Natural killer cell (primary cell): ENCODE measurements at regions not wholly inside any gene's neighbourhood (a gene's known extent, or its start where the extent isn't known, plus 50 kb on each side); places are given as distances from the start of the nearest gene placed in this dataset.

ENCODE experiments used
- ATAC-seq, 3 donors: fragments of 150-1000 bp in 2 of 3; fragments of 200-7000 bp in 1 of 3; cut with Tn5 transposase; 1 replicate in 1 of 3; 2 replicates in 2 of 3; pipeline ENCODE4 v1.10.0; 2021; ENCODE audit warnings: mild to moderate bottlenecking in 2 of 3, moderate library complexity in 2 of 3
- DNase-seq, 2 donors: peaks; one replicate each; pipeline versions ENCODE4 v3.0.0 to v3.0.0-alpha.2; 2013 to 2021; ENCODE audit warnings: mixed read lengths in 1 of 2
- H3K27ac ChIP-seq: one replicate; pipeline ENCODE4 v1.5.1; 2013; ENCODE audit warnings: mild to moderate bottlenecking, low read length
- H3K27me3 ChIP-seq: one replicate; pipeline ENCODE4 v1.6.1; 2013; ENCODE audit warnings: low read length; ENCODE audit not compliant: control insufficient read depth, insufficient read depth
- H3K36me3 ChIP-seq: one replicate; pipeline ENCODE4 v1.6.1; 2013; ENCODE audit warnings: low read length; ENCODE audit not compliant: control insufficient read depth, insufficient read depth
- H3K4me1 ChIP-seq: one replicate; pipeline ENCODE4 v1.6.1; 2013; ENCODE audit warnings: low read length; ENCODE audit not compliant: control insufficient read depth, insufficient read depth
- H3K4me3 ChIP-seq: one replicate; pipeline ENCODE4 v1.5.1; 2013; ENCODE audit warnings: low read length
- H3K9me3 ChIP-seq: one replicate; pipeline ENCODE4 v1.6.1; 2013; ENCODE audit warnings: low read length; ENCODE audit not compliant: control insufficient read depth, insufficient read depth
- H3K27ac Mint-ChIP-seq, 2 donors: one replicate each; pipeline ENCODE4 v1.8.0; 2022; ENCODE audit warnings: mild to moderate bottlenecking in 2 of 2, mixed read lengths in 2 of 2, moderate library complexity in 1 of 2
- H3K27me3 Mint-ChIP-seq, 2 donors: one replicate each; pipeline ENCODE4 v1.8.0; 2022; ENCODE audit warnings: low read depth in 2 of 2, mixed read lengths in 2 of 2
- H3K36me3 Mint-ChIP-seq: one replicate; pipeline ENCODE4 v1.8.0; 2022; ENCODE audit warnings: mixed read lengths
- H3K4me1 Mint-ChIP-seq, 2 donors: one replicate each; pipeline ENCODE4 v1.8.0; 2022; ENCODE audit warnings: mixed read lengths in 2 of 2
- H3K4me3 Mint-ChIP-seq: one replicate; pipeline ENCODE4 v1.8.0; 2022; ENCODE audit warnings: mild to moderate bottlenecking, moderate library complexity, mixed read lengths
- H3K9me3 Mint-ChIP-seq, 2 donors: one replicate each; pipeline ENCODE4 v1.8.0; 2022; ENCODE audit warnings: mixed read lengths in 2 of 2
- WGBS: methylation state at CpG from one replicate; pipeline ENCODE4 v1.1.7; 2013; ENCODE audit warnings: missing lambda C conversion rate; ENCODE audit not compliant: insufficient coverage; 5-methylcytosine and 5-hydroxymethylcytosine counted together
- intact Hi-C: fragments of 100-400 bp; cut with micrococcal nuclease; formaldehyde crosslinking; loops from one replicate; pipeline ENCODE4 v1.14.2; 2022
- TF ChIP-seq, protein P1 (sequence below): fragments of 200-600 bp; IDR thresholded peaks from one replicate; pipeline ENCODE4 v1.8.0; 2022; ENCODE audit warnings: antibody characterized with exemption

DNA sequence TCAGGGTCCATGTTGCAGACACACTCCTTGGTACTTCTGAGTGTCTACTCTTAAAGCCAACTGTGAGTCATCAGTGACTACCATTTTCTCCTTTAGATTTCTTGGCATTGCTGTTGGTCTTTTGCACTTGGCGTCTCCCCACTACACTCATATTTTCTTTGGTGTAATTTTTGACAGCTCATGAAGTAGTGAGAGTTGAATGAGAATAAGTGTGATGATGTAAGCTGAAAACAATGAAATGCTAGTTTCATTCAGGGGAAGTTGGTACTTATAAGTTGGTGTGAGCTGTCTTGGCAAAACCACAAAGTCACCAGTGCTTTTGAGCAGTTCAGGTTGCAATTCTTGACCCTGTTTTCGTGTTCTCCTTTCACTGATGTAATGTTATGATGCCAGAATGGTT, 142.9 kb upstream of the ARX start:
- no peaks in the 10 kb centered on the region for H3K27me3 ChIP-seq
- Mint-ChIP-seq H3K4me1 (no peaks in the 10 kb centered on the region), H3K27me3 (peaks cover 2 to 47% of the 10 kb centered on the region in 2 donors), H3K9me3 (no peaks in the 10 kb centered on the region), H3K36me3 (no peaks in the 10 kb centered on the region), H3K4me3 (no peak overlapping the region), H3K27ac (no peak overlapping the region)
- H3K27ac ChIP-seq, result no peak overlapping the region
- H3K4me1 ChIP-seq, result no peaks in the 10 kb centered on the region
- ATAC-seq (no peak), DNase-seq (no peak)
- 0% methylated on average over 1 of the region's 2 CpGs for WGBS
- no peak overlapping the region for H3K4me3 ChIP-seq
- intact Hi-C loops, result no loop called here
- no peaks in the 10 kb centered on the region for H3K36me3 ChIP-seq
- H3K9me3 ChIP-seq, result no peaks in the 10 kb centered on the region
- TF ChIP-seq, protein P1, sequence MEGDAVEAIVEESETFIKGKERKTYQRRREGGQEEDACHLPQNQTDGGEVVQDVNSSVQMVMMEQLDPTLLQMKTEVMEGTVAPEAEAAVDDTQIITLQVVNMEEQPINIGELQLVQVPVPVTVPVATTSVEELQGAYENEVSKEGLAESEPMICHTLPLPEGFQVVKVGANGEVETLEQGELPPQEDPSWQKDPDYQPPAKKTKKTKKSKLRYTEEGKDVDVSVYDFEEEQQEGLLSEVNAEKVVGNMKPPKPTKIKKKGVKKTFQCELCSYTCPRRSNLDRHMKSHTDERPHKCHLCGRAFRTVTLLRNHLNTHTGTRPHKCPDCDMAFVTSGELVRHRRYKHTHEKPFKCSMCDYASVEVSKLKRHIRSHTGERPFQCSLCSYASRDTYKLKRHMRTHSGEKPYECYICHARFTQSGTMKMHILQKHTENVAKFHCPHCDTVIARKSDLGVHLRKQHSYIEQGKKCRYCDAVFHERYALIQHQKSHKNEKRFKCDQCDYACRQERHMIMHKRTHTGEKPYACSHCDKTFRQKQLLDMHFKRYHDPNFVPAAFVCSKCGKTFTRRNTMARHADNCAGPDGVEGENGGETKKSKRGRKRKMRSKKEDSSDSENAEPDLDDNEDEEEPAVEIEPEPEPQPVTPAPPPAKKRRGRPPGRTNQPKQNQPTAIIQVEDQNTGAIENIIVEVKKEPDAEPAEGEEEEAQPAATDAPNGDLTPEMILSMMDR, result no peak

DNA sequence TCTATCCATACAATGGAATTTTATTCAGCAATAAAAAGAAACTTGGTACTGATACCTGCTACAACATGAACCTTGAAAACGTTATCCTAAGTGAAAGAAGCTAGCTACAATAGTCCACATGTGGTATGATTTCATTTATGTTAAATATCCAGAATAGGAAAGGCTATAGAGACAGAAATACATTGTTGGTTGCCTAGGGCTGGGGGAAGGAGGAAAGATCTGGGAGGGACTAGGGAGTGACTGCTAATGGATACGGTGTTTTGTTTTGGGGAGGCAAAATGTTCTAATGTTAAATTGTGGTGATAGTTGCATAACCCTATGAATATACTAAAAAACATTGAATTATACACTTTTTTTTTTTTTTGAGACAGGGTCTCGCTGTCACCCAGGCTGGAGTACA, 141.1 kb upstream of the ARX start:
- 100% methylated on average over 1 of the region's 3 CpGs for WGBS
- H3K36me3 ChIP-seq, result no peaks in the 10 kb centered on the region
- intact Hi-C loops, result no loop called here

DNA sequence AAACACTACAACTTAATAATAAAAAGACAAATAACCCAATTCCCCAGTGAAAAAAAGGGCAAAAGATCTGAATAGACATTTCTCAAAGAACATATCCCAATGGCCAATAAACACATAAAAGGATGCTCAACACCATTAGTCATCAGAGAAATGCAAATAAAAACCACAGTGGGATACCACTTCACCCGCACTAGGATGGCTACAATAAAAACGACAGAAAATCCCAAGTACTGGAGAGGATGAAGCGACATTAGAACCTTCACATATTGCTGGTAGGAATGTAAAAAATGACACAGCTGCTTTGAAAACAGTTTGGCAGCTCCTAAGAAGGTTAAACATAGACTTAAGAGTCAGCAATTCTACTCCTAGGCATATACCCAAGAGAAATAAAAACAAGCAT, 140.6 kb upstream of the ARX start:
- Histone ChIP-seq H3K27ac (no peak overlapping the region), H3K4me3 (no peak overlapping the region), H3K4me1 (no peaks in the 10 kb centered on the region), H3K36me3 (no peaks in the 10 kb centered on the region), H3K9me3 (no peaks in the 10 kb centered on the region), H3K27me3 (no peaks in the 10 kb centered on the region)
- H3K4me3 Mint-ChIP-seq, result no peak overlapping the region
- WGBS, result 100% methylated on average over 1 of the region's 3 CpGs
- DNase-seq, result no peak
- no peak for ATAC-seq
- H3K4me1 Mint-ChIP-seq, result no peaks in the 10 kb centered on the region
- H3K27me3 Mint-ChIP-seq, result peaks cover 0 to 45% of the 10 kb centered on the region in 2 donors
- intact Hi-C loops, result no loop called here
- H3K27ac Mint-ChIP-seq, result no peak overlapping the region
- TF ChIP-seq, protein P1, result no peak
- no peaks in the 10 kb centered on the region for H3K36me3 Mint-ChIP-seq
- no peaks in the 10 kb centered on the region for H3K9me3 Mint-ChIP-seq

More for the DNA sequence above, 141.1 kb upstream of the ARX start:
- Histone ChIP-seq H3K9me3 (no peaks in the 10 kb centered on the region), H3K4me1 (no peaks in the 10 kb centered on the region), H3K27me3 (no peaks in the 10 kb centered on the region), H3K4me3 (no peak overlapping the region), H3K27ac (no peak overlapping the region)
- TF ChIP-seq, protein P1, result no peak
- ATAC-seq (no peak), DNase-seq (no peak)
- Mint-ChIP-seq H3K27me3 (peaks cover 0 to 50% of the 10 kb centered on the region in 2 donors), H3K9me3 (no peaks in the 10 kb centered on the region), H3K4me1 (no peaks in the 10 kb centered on the region), H3K36me3 (no peaks in the 10 kb centered on the region), H3K4me3 (no peak overlapping the region), H3K27ac (no peak overlapping the region)

DNA sequence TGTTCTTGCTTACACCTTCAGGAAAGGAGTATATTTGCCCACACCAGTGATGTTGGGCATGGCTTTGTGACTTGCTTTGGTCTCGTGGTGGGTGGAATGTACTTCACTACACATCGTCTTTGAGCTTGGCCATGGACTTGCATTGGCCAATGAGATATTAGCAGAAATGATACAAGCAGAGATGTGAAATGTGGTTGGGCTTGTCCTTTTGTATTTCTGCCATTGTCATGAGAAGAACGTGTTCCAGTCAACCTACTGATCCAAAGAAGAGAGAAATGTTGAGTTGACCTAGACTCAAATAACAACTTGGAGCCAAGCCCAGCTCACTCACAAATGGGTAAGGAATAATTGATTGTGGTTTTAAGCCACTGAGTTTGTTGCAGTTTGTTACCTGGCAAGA, 138.4 kb upstream of the ARX start:
- Histone ChIP-seq H3K4me1 (no peaks in the 10 kb centered on the region), H3K9me3 (no peaks in the 10 kb centered on the region), H3K4me3 (no peak overlapping the region), H3K27ac (no peak overlapping the region), H3K27me3 (no peaks in the 10 kb centered on the region), H3K36me3 (no peaks in the 10 kb centered on the region)
- Mint-ChIP-seq H3K4me1 (no peaks in the 10 kb centered on the region), H3K9me3 (no peaks in the 10 kb centered on the region), H3K27me3 (peaks cover 1 to 43% of the 10 kb centered on the region in 2 donors), H3K27ac (no peak overlapping the region), H3K4me3 (no peak overlapping the region), H3K36me3 (no peaks in the 10 kb centered on the region)
- 82% methylated on average over 3 of the region's 3 CpGs for WGBS
- ATAC-seq (no peak), DNase-seq (no peak)
- TF ChIP-seq, protein P1, result no peak
- intact Hi-C loops, result no loop called here
